NCI-H2196 (cell line): ENCODE measurements at regions not wholly inside any gene's neighbourhood (a gene's known extent, or its start where the extent isn't known, plus 50 kb on each side); places are given as distances from the start of the nearest gene placed in this dataset.
"Not testable (repeated sequence)": the region's sequence is repeated elsewhere in the genome, so short reads cannot be mapped to it uniquely, and the experiment has no call there.

Source experiments
- DNase-seq: peaks from one replicate; lab custom pipeline; 2025; ENCODE audit not compliant: unreplicated experiment; lab: John Stamatoyannopoulos, UW

- DNase-seq, result no peak
Observed at GRCh38 chr13:53101883-53102282, 73.3 kb downstream of the OLFM4 start.

GRCh38 chr13:53104136-53104535, 75.5 kb downstream of the OLFM4 start:
- DNase-seq, result no peak

- DNase-seq, result no peak
Observed at GRCh38 chr13:53105477-53105876, 76.9 kb downstream of the OLFM4 start.

GRCh38 chr13:53105890-53106289, 77.3 kb downstream of the OLFM4 start:
- no peak for DNase-seq

GRCh38 chr13:53110181-53110580, 81.6 kb downstream of the OLFM4 start:
- DNase-seq, result no peak

GRCh38 chr13:53110614-53111013, 82.0 kb downstream of the OLFM4 start:
- DNase-seq, result no peak

- DNase-seq, result peak; percentile 16
Observed at GRCh38 chr13:53112522-53112921, 83.9 kb downstream of the OLFM4 start.

- DNase-seq, result not testable (repeated sequence)
Observed at GRCh38 chr13:53117048-53117447, 88.4 kb downstream of the OLFM4 start.

GRCh38 chr13:53121131-53121773, 92.6 kb downstream of the OLFM4 start:
- no peak for DNase-seq

GRCh38 chr13:53121919-53122318, 93.3 kb downstream of the OLFM4 start:
- no peak for DNase-seq

- no peak for DNase-seq
Observed at GRCh38 chr13:53123536-53123935, 94.9 kb downstream of the OLFM4 start.

GRCh38 chr13:53124623-53125022, 96.0 kb downstream of the OLFM4 start:
- DNase-seq, result no peak

- no peak for DNase-seq
Observed at GRCh38 chr13:53126841-53127245, 98.2 kb downstream of the OLFM4 start.

GRCh38 chr13:53127373-53127772, 98.8 kb downstream of the OLFM4 start:
- DNase-seq, result no peak

- DNase-seq, result no peak
Observed at GRCh38 chr13:53129864-53130393, 101.3 kb downstream of the OLFM4 start.

- no peak for DNase-seq
Observed at GRCh38 chr13:53131361-53131760, 102.7 kb downstream of the OLFM4 start.

- DNase-seq, result no peak
Observed at GRCh38 chr13:53135301-53135700, 106.7 kb downstream of the OLFM4 start.

GRCh38 chr13:53136554-53137215, 108.1 kb downstream of the OLFM4 start:
- no peak for DNase-seq

- DNase-seq, result no peak
Observed at GRCh38 chr13:53137779-53138178, 109.2 kb downstream of the OLFM4 start.

- DNase-seq, result no peak
Observed at GRCh38 chr13:53138376-53139036, 109.9 kb downstream of the OLFM4 start.

- no peak for DNase-seq
Observed at GRCh38 chr13:53141336-53141735, 112.7 kb downstream of the OLFM4 start.

- DNase-seq, result no peak
Observed at GRCh38 chr13:53142306-53142705, 113.7 kb downstream of the OLFM4 start.
